SK-N-SH treated with all-trans-retinoic acid at 6 μM for 48 hours (cell line): ENCODE measurements at regions not wholly inside any gene's neighbourhood (a gene's known extent, or its start where the extent isn't known, plus 50 kb on each side); places are given as distances from the start of the nearest gene placed in this dataset.

ENCODE experiments used
- ARNTL ChIP-seq: fragments of 450-650 bp; formaldehyde crosslinking; IDR thresholded peaks from 2 replicates; pipeline ENCODE4 v1.5.0; 2020; ENCODE audit warnings: low read depth, mild to moderate bottlenecking, moderate library complexity, borderline replicate concordance
- BACH2 ChIP-seq: fragments of 250-450 bp; sonication (Bioruptor Pico); IDR thresholded peaks from 2 replicates; pipeline ENCODE4 v1.9.0; 2021; ENCODE audit warnings: mild to moderate bottlenecking, borderline replicate concordance
- CSDC2 ChIP-seq: fragments of 250-450 bp; sonication (Bioruptor Pico); IDR thresholded peaks from 2 replicates; pipeline ENCODE4 v1.5.0; 2020; ENCODE audit warnings: mild to moderate bottlenecking, moderate library complexity
- ISL1 ChIP-seq: fragments of 250-450 bp; sonication (Bioruptor Pico); IDR thresholded peaks from 2 replicates; pipeline ENCODE4 v2.1.2; 2022; ENCODE audit warnings: mild to moderate bottlenecking, moderate library complexity
- OSR1 ChIP-seq: fragments of 250-450 bp; sonication (Bioruptor Pico); IDR thresholded peaks from 2 replicates; pipeline ENCODE4 v1.8.0; 2022; ENCODE audit warnings: moderate library complexity, mild to moderate bottlenecking, inconsistent platforms
- PPARA ChIP-seq: fragments of 250-450 bp; sonication (Bioruptor Pico); IDR thresholded peaks from 2 replicates; pipeline ENCODE4 v1.5.0; 2020; ENCODE audit warnings: mild to moderate bottlenecking, borderline replicate concordance
- RARB ChIP-seq: fragments of 250-450 bp; sonication (Bioruptor Pico); IDR thresholded peaks from 2 replicates; pipeline ENCODE4 v1.8.0; 2021; ENCODE audit warnings: mild to moderate bottlenecking, moderate library complexity
- TOX ChIP-seq: fragments of 250-450 bp; sonication (Bioruptor Pico); IDR thresholded peaks from 2 replicates; pipeline ENCODE4 v1.8.0; 2021; ENCODE audit warnings: mild to moderate bottlenecking, moderate library complexity, borderline replicate concordance
- ZC3H10 ChIP-seq: fragments of 250-450 bp; sonication (Bioruptor Pico); IDR thresholded peaks from 2 replicates; pipeline ENCODE4 v1.5.1; 2021; ENCODE audit warnings: mild to moderate bottlenecking, moderate library complexity
- ZFP3 ChIP-seq: fragments of 250-450 bp; sonication (Bioruptor Pico); IDR thresholded peaks from 2 replicates; pipeline ENCODE4 v1.5.0; 2020; ENCODE audit warnings: mild to moderate bottlenecking, moderate library complexity
- ZFP30 ChIP-seq: fragments of 450-650 bp; formaldehyde crosslinking; IDR thresholded peaks from 2 replicates; pipeline ENCODE4 v1.5.0; 2022; ENCODE audit warnings: mild to moderate bottlenecking, moderate library complexity
- TF ChIP-seq, protein P1 (sequence below): fragments of 250-450 bp; sonication (Bioruptor Pico); IDR thresholded peaks from 2 replicates; pipeline ENCODE4 v1.8.0; 2020; ENCODE audit warnings: mild to moderate bottlenecking, moderate library complexity, borderline replicate concordance
- TF ChIP-seq, protein P2 (sequence below): fragments of 250-450 bp; sonication (Bioruptor Pico); IDR thresholded peaks from 2 replicates; pipeline ENCODE4 v1.5.1; 2020; ENCODE audit warnings: low read depth, mild to moderate bottlenecking, moderate library complexity

DNA sequence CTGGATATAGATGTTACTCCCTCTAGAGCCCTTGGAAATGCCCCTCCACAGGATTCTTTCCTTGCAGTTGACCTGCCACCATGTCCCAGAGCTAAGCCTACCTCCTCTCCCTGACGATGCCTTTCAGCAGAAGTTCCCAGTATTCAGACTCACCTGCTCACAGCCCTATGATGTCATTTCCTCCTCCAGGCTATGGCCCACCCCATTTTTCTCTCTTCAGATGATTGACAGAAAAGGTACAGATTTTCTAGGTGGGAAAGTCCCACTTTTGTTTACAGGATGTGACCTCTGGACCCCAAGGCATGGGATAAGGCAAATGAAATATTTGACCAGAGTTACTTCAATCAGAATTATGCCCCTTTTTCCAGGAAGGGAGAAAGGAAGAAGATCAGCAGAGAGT lies 280.2 kb upstream of the PHYHIPL start:
- TF ChIP-seq BACH2 (CRISPR knock-in tag) (no peak), ZC3H10 (CRISPR knock-in tag) (no peak), ISL1 (CRISPR knock-in tag) (no peak), ZFP3 (CRISPR knock-in tag) (no peak), OSR1 (CRISPR knock-in tag) (no peak), ARNTL (no peak), PPARA (CRISPR knock-in tag) (no peak), ZFP30 (no peak), CSDC2 (no peak), RARB (CRISPR knock-in tag) (no peak), TOX (no peak)
- TF ChIP-seq, protein P1, sequence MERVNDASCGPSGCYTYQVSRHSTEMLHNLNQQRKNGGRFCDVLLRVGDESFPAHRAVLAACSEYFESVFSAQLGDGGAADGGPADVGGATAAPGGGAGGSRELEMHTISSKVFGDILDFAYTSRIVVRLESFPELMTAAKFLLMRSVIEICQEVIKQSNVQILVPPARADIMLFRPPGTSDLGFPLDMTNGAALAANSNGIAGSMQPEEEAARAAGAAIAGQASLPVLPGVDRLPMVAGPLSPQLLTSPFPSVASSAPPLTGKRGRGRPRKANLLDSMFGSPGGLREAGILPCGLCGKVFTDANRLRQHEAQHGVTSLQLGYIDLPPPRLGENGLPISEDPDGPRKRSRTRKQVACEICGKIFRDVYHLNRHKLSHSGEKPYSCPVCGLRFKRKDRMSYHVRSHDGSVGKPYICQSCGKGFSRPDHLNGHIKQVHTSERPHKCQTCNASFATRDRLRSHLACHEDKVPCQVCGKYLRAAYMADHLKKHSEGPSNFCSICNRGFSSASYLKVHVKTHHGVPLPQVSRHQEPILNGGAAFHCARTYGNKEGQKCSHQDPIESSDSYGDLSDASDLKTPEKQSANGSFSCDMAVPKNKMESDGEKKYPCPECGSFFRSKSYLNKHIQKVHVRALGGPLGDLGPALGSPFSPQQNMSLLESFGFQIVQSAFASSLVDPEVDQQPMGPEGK (CRISPR knock-in tag): no peak
- TF ChIP-seq, protein P2, sequence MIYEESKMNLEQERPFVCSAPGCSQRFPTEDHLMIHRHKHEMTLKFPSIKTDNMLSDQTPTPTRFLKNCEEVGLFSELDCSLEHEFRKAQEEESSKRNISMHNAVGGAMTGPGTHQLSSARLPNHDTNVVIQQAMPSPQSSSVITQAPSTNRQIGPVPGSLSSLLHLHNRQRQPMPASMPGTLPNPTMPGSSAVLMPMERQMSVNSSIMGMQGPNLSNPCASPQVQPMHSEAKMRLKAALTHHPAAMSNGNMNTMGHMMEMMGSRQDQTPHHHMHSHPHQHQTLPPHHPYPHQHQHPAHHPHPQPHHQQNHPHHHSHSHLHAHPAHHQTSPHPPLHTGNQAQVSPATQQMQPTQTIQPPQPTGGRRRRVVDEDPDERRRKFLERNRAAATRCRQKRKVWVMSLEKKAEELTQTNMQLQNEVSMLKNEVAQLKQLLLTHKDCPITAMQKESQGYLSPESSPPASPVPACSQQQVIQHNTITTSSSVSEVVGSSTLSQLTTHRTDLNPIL (CRISPR knock-in tag): no peak
